Fibroblast of mammary gland (primary cell): ENCODE measurements at regions not wholly inside any gene's neighbourhood (a gene's known extent, or its start where the extent isn't known, plus 50 kb on each side); places are given as distances from the start of the nearest gene placed in this dataset.
A peak's percentile ranks its signal among the peaks of the same experiment; 100 is the strongest.

ENCODE experiments used
- DNase-seq: peaks from one replicate; pipeline ENCODE4 v3.0.0-alpha.2; 2010; ENCODE audit warnings: low read depth
- H3K4me3 ChIP-seq: 2 replicates; pipeline ENCODE4 v1.5.1; 2011; ENCODE audit warnings: low read depth, mild to moderate bottlenecking, low read length, moderate library complexity; ENCODE audit not compliant: control insufficient read depth
- TF ChIP-seq, protein P1 (sequence below): conservative IDR thresholded peaks from 2 replicates; pipeline ENCODE4 v1.5.1; 2011; ENCODE audit warnings: low read depth, low read length, inconsistent platforms; ENCODE audit not compliant: control insufficient read depth, insufficient read depth

DNA sequence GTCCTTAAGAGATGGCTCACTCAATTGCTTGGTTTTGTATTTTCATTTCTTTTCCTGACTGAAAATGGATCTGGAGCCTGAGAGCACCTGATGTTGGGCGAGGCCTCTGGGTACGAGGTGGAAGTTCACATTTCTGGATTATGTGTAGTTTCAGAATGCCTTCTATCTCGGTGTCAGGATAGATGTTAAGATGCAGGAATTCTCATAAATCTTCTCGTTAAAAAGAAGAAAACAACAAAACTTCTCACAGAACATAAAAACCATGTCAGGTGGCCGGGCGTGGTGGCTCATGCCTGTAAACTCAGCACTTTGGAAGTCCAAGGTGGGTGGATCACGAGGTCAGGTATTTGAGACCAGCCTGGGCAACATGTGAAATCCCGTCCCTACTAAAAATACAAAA is 101.8 kb downstream of the RHOU start:
- no peak overlapping the region for H3K4me3 ChIP-seq
- DNase-seq = no peak
- TF ChIP-seq, protein P1, sequence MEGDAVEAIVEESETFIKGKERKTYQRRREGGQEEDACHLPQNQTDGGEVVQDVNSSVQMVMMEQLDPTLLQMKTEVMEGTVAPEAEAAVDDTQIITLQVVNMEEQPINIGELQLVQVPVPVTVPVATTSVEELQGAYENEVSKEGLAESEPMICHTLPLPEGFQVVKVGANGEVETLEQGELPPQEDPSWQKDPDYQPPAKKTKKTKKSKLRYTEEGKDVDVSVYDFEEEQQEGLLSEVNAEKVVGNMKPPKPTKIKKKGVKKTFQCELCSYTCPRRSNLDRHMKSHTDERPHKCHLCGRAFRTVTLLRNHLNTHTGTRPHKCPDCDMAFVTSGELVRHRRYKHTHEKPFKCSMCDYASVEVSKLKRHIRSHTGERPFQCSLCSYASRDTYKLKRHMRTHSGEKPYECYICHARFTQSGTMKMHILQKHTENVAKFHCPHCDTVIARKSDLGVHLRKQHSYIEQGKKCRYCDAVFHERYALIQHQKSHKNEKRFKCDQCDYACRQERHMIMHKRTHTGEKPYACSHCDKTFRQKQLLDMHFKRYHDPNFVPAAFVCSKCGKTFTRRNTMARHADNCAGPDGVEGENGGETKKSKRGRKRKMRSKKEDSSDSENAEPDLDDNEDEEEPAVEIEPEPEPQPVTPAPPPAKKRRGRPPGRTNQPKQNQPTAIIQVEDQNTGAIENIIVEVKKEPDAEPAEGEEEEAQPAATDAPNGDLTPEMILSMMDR = no peak

DNA sequence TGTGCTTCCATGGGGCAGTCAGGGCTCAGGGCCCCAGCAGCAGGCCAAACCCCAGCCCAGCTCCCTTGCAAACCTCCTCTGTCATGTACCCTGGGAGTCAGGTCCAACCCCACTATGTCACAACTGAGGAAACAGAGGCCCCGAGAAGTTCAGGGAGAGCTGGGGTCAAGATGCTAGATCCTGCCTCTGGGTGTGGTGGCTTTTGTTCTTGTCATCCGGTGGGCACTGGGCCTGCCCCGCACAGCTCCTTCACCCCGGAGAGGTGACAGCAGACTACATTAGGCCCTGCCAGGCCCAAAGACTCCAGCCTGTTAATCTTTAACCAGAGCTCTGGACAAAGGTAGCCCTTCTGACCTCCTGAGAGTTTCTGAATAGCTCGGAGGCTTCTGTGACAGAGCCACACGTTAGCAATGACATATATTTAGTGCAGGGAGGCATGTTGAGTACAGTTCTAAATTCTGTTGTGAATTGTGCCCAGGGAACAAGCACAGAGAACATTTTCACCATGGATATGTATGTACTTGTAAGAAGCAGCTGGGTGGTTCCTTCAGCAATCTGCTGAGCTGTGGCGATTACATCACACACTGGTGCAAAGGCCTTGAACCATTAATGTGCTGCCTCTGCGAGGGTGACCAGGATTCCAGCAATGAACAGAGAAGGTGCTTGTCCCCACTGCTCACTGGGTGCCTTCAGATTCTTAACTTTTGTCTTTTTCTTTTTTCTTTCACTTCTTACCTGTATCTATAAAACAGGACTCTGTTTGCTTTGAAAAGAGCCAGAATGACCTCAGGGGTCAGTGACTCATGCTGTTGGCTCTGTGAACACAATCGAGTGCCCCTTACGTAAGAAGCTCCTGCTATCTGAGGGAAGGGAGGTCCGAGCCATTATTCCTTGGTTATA is 102.8 kb downstream of the RHOU start:
- TF ChIP-seq, protein P1 = no peak
- DNase-seq = peak; percentile 91
- no peak overlapping the region for H3K4me3 ChIP-seq

DNA sequence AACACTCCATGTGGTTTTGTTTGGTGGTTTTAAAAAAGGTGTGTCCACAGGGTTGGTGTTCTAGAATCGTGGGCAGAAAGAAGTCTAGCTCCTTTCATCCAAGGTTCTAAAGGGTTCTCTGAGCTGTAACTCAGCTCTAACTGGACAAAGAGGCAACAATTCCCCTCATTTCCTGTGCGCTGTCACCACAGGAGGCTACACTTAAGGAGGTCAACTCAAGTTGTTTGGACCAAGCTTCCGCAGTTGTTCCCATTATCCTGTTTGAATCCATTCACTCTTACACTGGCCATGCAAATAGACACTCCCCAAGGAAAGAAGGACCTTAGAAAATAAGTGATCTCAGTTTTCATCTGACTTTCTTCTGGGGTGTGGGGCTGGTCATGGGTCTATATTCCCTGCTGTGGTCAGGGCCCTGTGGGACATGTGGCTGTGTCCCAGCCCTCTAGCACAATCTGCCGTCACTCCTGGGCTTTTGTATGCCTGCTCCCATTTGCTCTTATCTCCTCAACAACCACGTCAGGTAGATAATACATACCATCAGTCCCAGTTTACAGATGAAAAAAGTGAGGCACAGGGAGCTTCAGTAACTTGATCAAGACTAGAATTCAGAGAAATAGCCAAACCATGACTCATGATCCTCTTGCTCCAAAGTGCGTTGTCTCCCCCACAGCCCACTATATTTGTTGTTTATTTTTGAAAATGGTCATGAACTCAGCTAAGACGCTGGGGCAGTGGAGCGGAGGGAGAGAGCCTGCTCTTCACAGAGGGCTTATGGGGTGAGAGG is 103.6 kb downstream of the RHOU start:
- DNase-seq = peak; percentile 31
- no peak overlapping the region for H3K4me3 ChIP-seq
- TF ChIP-seq, protein P1 = no peak

DNA sequence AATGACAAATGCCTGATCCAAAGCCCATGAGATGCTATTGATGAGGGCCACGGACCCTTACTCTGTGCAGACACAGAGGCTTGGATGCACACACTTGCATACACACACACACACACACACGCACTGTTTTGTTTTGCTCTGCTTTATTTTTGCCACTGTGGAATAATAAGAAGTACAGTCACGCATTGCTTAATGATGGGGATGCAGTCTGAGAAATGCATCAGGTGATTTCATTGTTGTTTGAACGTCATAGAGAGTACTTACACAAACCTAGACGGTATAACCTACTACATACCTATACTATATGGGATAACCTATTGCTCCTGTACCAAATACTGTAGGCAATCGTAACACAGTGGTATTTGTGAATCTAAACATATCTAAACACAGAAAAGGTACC is 104.4 kb downstream of the RHOU start:
- DNase-seq = no peak
- H3K4me3 ChIP-seq = no peak overlapping the region
- TF ChIP-seq, protein P1 = no peak

DNA sequence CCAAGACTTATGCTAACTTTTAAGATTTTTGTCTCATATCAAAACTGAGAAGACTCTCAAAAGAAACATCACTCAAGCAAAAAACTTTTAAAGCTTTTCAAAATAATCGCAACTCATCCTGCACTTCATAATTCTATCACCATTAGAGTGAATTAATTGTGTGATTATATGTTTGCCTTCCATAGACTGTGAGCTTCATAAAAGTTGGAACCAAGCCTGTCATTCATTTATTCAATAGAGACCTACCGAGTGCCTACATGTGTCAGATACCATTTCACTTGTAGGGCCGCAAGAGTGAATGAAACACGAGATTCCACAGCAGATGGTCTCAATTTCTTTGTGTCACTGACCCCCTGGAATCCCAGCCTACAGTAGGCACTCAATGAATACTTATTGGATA is 106.4 kb downstream of the RHOU start:
- DNase-seq = no peak
- no peak overlapping the region for H3K4me3 ChIP-seq
- TF ChIP-seq, protein P1 = no peak

DNA sequence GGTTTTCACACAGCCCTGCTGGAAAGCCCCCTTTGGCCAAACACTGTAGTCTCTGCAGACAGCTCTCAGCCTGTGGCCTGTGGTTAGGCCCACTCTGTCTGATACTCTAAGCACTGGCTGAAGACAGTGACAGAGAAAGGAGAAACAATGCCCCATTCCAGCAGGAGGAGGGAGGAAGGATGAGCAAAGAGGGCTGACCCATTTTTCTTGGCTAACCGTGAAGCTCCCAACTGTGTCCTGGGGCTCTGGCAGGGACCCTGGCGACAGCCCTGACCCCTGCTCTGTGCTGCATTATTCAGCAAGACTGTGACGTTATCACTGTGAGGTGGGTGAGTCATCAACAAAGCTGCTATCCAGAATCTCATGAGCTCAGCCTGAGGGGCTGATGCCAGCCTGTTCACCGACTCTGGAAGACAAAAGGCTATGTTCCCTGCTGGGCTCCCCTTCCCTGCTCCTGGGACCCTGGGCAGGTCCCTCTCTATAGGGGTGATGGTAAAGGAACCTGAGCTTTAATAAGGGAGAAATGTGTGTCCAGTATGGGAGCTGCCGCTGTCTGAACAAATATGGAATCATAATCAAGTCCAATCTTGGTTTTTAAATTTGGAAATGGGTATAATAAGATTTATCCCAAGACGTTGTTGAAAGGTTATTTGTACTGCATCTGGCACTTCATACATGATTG is 107.0 kb downstream of the RHOU start:
- peak; percentile 84 for DNase-seq
- TF ChIP-seq, protein P1 = no peak
- no peak overlapping the region for H3K4me3 ChIP-seq
